B cell (primary cell): ENCODE measurements at regions not wholly inside any gene's neighbourhood (a gene's known extent, or its start where the extent isn't known, plus 50 kb on each side); places are given as distances from the start of the nearest gene placed in this dataset.

ENCODE experiments used
- CTCF ChIP-seq: fragments of 200-600 bp; IDR thresholded peaks from one replicate; pipeline ENCODE4 v1.8.0; 2022; ENCODE audit warnings: antibody characterized with exemption, mild to moderate bottlenecking
- EZH2 ChIP-seq: IDR thresholded peaks from 2 replicates; pipeline ENCODE4 v1.6.1; 2012; ENCODE audit warnings: borderline replicate concordance, low read depth, mild to moderate bottlenecking, moderate library complexity, low read length; ENCODE audit not compliant: insufficient read depth, poor library complexity, severe bottlenecking

- TF ChIP-seq CTCF, result no peak
- no peak for TF ChIP-seq EZH2
Observed at GRCh38 chr13:32880636-32881035, 135.6 kb upstream of the KL start.
